Amygdala (tissue), 56 donors: ENCODE measurements at regions not wholly inside any gene's neighbourhood (a gene's known extent, or its start where the extent isn't known, plus 50 kb on each side); places are given as distances from the start of the nearest gene placed in this dataset.

Experiments
- DNase-seq, 56 donors: peaks; one replicate each; lab custom pipeline; 2025; lab: John Stamatoyannopoulos, UW

DNA sequence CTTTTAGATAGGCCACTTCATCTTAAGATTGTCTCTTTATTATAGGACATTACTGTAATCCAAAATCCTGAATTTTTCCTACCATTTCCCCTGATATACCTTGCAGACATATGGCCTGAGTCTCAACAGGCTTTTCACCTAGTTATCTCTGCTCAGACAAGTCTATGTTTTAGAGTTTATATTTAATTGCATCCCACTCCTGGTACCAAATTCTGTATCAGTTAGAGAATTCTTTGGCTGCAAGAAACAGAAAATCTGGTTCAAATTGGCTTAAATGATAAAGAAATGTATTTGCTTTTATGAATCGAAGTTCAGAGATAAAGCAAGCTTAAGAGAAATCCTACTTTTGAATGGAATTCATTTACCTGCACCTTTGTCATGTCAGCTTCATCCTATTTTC, 102.2 kb upstream of the OSMR start:
- no peak for DNase-seq

DNA sequence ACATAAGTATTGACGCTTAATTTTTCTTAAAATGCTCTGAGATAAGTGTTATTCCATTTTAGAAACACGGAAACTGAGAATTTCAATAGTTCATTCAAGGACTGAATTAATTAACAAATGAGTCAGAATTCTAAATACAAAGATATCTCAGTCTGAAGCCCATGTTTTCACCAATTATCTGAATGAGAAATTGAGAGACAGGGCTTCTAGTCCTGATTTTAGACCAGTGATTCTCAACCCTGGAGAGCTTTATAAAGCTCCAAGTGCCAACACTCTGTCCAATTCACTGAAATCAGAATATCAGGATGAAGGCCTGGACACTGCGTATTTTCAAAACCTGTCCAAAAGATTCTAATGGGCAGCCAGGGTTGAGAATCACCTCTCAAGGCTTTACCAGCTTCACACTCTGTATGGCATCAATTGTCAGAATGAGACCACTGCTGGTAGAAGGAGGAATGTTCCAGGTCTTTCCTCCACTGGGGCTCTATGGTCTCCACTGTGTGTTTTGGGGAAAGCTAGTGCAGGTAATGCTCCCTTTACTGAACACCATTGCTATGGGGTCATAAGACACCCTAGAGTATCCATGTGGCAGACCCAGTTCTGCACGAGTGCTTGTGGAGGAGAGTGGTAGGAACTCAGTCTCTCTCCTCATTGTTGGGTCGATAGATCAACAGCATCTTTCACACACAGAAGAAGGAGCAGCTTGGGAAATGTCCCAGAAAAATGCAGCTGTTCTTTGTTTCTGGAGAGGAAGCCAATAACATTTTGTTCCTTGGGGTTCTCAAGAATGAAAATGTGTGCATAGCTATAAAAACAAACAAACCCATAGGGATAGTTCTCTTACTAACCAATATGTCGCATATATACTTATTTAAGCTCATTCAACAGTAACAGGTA, 99.7 kb upstream of the OSMR start:
- DNase-seq: peak in 9 of 56 donors; percentile 6 to 53 (median 36)

DNA sequence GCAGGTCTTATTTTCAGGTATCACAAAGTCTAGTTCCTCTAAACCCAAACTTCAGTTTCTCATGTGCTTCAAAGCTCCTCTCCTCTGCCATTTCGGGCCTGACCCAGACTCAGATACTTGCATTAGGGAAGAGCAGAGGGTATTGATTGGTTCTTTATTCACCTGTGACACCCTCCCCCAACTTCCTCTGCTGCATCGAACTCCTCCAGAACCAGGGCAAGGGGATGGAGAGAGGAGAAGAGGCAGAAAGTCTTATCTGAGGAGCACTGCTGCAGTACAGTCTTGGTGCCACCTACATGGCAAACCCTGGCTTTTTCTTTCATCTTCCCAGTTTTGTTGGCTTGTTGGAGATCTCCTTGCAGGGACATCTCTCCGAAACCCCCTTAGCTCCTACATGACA, 96.0 kb upstream of the OSMR start:
- DNase-seq: no peak

DNA sequence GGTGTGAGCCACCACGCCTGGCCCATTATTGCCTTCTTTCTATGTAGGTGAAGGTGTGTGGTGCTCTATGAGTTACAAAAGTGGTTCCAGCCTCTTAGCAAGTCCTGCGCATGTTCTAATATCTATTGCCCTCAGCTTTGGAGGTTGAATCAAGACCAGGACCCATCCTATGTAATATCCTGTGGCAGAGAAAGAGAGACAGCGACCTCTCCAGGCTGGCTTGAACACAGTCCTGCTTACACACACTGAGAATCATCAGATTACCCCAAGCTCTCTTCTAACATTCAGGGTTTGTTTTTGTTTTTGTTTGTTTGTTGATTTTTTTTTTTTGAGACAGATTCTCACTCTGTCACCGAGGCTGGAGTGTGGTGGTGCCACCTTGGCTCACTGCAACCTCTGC, 94.7 kb upstream of the OSMR start:
- peak in 1 of 56 donors; percentile 3 for DNase-seq

DNA sequence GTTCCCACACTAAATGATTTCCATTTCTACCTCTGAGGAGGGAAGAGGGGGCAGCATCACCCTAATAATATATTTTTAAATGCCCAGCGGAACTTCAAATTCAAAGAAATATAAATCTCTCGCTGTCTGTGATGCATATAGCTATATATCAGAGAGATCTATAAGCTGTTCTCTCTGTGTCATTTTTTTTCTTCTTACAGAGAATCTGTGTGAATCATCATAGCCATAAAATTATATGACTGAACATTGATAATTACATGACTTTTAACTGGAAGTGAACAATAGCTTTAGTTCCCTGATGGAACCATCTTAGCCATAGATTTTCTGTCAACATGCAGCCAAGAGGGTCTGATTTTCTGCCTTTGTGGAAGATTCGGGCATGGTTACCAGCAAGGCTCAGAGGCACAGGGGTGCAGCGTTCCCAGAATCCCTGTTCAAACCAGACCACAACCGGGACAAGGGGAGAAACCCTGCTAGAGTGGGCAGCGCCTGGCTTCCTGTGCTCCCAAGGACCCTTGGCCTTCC, 93.7 kb upstream of the OSMR start:
- no peak for DNase-seq

DNA sequence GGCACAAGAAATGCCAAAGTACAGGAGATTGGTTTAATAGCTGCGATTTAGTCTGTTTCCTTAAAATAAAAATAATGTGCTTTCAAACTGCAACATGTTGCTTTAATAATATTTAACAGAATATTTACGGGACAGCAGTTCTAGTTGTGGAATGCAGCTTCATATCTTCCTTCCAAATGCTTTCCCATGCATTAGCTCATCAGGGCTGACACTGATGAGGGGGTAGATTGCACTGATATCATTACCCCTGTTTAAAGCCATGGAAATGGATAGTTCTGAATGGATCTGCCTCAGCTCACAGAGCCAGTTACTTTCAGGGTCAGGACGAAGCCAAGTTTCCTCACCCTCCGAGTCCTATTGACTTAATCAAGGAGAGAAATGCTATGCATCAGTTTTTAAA, 93.2 kb upstream of the OSMR start:
- DNase-seq: no peak

DNA sequence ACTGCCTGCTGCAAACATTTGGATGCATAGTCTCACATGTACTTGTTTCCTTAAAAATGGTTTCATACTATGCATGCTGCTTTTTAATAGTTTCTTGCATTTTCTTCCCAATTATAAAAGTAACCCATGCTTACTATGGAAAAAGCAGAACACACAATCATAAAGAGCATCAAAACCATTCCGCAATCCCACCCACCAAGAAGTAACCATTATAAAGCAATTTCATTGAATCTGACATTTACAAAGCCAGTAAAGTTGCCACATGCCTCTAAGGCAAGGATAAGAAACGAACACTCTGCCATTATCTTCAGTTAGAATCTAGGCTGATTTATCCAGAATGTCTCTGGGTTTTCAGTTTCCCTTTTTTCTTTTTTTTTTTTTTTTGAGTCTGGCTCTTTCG, 92.7 kb upstream of the OSMR start:
- no peak for DNase-seq

DNA sequence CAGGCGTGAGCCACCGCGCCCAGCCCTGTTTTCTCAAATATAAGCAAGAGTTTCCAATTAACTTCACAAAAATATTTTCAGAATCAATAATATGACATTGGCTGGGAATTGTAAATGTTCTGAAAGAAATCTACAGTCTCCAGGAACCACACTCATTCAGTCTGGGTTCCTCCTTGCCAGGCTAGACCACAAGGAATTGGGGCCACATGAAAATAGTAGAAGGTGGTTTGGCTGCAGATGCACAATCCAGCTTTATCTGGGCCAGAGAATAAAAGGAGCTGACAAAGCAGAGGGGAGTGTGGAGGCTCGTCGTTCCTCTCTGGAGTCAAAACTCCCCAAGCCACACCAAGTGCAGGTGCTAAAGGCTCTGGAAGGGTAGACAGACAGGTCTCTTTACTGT, 92.0 kb upstream of the OSMR start:
- DNase-seq: no peak

DNA sequence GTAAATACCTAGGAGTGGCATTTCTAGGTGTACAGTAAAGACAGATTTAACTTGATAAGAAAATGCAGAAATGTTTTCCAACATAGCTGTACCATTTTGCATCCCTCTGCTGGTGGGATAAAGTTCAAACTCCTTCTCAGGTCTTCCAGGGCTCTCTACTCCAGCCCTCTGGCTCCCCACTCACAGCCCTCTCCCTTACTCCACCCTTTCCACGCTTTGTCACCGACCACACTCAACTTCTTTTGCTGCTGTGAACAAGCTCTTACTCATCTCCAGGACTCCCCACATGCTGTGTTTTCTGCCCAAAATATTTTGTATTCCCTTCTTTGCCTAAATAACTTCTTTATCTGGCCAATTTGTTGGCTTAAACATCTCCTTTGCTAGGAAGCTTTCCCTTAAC, 90.6 kb upstream of the OSMR start:
- DNase-seq: no peak

DNA sequence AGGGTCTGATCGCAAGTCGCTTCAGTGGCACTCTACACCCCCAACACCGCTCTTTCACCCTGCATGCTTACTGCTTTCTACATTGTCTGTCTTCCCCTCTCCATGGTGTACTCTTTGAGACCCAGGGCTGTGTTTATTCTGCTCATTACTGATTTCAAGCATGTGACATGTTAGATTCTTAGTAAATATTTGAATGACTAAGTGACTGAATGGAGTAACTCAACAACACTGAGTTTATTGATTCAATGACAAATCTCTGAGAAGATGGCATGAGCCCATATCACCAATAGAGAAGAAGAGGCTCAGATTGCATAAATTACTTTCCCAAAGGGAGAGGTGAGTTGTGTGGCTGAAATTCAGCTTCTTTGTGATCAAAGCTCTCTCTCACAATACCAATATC, 89.7 kb upstream of the OSMR start:
- no peak for DNase-seq

DNA sequence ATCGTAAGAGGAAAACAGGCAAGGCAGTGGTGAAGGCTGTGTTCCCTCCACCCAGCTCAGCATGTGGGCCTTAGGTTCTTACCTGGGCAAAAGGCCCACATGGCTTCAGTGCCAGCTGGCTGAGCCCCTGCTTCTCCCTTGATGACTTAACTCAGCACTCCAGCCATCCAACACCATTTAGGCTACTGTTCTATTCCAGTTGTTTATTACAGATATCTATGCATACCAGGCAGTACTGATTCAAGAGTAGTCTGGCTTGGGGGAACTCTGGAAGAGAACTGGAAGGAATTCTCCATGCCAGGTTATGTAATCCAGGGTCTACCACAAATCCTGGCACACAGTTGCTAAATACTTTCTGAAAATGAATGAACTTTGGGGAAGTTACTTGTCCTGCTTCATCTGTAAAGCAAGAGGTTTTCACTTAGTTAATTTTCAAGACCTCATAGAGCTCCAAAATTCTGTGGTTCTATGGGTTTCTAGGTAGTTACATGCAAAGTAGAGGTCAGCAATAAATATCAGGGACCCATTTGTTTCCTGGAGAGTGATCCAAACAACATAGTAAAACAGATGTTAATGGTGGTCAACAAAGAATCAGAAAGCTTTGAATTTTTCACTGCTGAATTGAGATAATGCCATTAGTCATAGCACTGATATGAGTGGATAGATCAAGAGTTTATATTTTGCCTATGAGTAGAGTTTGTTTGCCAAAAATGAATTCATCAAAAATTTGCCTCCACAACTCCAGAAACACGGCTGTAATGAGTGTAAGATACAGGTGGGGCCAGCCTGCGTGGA, 88.2 kb upstream of the OSMR start:
- no peak for DNase-seq

DNA sequence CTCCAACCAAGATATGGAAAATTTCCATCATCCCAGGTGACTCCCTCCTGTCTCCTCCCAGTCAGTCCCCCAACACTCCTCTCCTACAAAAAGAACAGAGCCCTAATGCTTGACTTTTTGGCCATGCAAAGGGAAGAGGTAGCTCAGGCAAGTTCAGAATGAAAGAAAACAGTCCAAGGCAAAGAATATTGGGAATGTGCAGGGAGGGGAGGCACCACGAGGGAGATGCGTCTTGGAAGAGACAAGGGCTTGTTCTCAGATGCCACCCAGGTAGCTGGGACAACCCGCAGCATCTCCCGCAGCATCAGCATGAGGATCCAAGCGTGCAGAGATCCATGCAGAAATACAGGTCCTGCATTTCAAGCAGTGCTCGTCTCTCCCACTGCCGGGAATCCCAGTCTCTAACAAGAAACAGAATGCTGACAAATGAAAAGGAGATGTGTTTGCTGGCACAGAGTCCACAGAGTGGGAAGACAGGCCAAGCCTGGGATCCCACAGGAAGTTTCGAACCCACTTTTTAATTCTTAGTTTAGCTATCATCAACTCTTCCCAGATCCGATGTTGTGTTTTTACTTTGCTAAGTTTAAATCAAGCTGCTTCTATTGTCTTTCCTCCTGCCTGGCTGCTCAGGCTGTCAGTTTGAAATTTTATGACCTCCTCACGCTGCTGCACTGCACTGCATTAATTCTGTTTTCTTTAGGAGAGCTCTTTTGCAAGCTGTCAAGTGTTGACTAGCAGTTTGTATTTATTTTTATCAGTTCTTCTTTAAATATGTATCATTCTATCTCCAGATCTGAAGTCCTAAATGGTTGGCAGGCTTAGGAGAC, 86.8 kb upstream of the OSMR start:
- DNase-seq: peak in 1 of 56 donors; percentile 2

DNA sequence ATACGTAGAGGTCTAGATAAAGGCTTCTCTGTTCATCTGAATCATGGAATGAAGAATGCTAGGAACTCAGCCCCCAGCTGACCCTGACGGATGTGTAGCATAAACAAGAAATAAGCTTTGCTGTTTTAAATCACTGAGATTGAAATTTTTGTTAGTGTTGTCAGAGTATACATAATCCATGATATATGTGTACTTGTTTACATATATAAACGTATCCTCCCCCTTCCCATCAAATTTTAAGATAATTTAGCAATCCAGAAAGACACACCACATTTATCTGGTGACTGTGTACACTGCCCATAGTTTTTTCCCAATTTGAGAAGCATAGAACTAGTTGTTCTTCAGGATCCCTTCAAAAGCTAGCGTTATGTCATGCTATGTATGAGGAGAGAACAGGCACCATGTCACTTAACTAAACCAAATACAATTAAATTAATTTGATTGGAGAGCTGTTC, 80.8 kb upstream of the OSMR start:
- no peak for DNase-seq

DNA sequence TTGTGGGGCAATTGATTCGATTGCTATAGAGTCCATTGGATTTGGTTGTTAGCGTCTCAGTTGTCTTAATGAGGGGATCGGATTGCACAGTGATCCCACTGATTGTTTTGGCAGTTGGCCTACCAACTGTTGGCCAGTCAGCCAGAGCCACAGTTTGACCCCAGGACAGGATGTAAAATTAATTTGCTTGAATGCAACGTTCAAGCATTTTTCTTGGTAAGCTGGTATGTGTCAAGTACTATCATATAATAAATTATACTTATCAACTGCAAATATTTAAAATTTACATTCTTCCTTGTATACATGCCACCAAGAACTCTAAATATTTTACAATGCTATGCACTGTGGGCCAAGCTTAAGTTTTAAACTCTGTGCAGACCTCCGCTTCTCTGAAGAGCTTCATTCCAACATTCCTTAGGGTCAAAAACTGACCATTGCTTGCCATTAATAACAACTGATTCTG, 80.4 kb upstream of the OSMR start:
- DNase-seq: no peak

DNA sequence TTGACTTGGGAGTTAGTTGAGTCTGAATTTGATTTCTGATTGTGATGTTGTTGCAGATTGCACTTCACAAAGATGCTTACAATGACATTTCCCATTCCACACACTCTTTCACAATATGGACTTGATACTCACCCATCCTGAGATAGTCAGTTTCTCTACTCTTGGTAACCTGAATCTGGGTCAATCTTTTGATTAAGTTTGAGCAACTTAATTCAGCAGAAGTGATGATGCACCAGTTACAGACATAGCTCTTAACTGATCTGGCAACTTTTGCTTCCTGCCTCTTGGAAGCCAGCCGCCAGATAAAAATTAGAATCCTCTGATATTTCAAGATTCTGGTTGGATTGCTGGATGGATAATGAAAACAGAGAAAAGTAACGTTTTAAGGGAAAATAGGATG, 79.7 kb upstream of the OSMR start:
- DNase-seq: no peak

DNA sequence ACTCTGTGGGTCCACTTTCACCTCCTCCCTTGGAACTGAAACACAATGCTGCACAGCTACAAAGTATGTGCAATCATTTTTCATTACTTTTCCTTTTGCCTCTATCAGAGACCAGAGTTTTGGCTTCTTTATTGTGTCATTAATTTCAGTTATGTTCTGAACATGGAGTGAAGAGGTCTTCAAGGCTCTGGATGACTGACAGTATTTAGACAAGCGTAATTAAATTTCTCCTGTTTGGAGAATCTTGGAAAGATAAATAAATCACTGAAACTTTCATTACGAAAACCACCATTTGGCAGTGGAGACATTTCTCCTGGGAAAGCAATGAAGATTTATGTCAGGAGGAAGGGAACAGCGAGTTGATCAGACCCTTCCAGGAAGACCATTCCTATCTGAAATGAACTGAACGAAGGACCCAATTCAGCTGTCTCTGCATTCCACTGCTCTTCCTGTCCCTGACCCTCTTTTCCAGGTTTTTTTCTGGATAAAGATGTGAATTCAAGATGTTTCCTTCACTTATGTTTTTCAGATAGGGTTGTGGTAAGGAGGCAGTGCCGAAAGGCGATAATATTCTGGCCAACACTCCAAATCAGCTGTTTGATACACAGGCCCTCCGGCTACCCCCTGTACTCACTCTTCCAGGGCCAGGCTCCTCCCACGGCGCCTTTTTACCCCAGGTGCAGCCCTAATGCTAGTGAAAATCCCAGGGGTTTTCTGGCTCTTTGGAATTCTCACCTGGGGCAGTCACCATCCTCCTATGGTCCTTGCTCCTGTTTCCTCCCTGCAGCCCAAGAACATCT, 77.2 kb upstream of the OSMR start:
- no peak for DNase-seq

DNA sequence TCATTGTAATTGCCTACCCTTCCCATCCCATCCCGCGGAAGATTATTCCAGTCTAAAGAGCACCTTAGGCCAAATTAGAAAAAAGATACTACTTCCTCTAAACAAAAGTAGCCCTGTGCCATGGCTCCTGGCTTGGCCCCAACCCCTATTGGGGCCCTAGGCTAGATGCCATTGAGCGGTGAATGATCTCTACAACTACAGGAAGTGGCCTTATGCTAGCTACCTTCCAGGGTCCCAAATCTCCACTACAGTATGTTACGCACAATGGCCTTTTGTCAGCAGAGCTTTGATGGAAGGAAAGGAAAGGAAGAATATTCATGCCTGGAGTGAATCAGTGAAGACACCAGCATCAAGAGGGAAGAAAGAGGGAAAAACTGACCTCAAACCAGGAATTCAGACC, 73.3 kb upstream of the OSMR start:
- no peak for DNase-seq

DNA sequence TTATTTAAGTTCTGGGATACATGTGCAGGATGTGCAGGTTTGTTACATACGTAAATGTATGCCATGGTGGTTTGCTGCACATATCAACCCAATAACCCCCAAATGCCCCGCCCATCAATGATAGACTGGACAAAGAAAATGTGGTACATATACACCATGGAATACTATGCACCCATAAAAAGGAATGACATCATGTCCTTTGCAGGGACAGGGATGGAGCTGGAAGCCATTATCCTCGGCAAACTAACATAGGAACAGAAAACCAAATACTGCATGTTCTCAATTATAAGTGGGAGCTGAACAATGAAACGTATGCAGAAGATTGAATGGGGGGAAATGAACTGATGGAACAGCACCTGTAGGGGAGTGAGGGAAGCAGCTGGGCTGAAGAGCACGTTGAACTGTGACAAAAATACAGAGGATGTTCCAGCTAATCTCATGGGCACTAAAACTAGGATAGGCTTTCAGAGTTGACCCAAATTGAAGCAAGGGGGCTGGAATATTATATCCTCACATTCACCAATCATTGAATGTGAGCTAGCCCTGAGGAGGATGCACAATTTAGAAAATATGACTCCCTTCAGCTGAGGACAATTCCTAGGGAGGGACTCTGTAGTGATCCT, 70.5 kb upstream of the OSMR start:
- DNase-seq: no peak
